Erythroblast (primary cell): ENCODE measurements at regions not wholly inside any gene's neighbourhood (a gene's known extent, or its start where the extent isn't known, plus 50 kb on each side); places are given as distances from the start of the nearest gene placed in this dataset.

Source experiments
- GATA1 ChIP-seq: IDR thresholded peaks from 2 replicates; pipeline ENCODE4 v1.6.1; 2011; ENCODE audit warnings: low read depth, mild to moderate bottlenecking, control low read depth, low read length, moderate library complexity
- POLR2A ChIP-seq: IDR thresholded peaks from 2 replicates; pipeline ENCODE4 v1.6.1; 2011; ENCODE audit warnings: mild to moderate bottlenecking, low read length

DNA sequence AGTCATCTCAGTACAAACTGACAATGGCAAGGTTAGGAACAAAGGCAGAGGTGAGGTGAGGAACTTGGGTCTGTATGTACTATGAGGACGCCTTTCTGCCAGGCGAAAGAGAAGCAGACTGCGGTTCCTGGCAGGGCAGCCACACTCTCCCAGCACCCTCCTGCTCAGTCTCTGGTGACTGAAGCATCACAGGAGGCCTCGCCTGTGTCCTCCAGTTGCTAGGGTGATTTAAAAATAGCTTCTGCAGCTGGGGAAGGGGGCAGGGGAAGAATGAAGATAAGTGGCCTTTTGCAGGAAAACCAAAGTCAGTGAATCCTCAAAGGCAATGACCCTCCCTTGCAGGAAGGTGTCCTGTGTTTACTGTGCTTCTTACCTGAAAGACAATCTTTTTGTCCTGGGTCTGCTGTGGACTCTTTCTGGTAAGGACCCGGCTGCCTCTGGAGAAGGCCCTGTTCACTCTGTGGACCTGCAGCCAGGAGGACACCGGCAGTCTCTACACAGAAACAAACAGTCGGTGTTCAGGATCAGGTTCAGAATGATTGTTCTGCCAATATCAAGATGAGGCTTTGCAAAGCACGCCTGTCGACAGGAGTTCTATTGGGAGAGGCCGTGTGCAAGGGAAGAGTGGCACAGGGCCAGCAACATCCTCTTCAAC is 65.7 kb upstream of the DGKG start:
- TF ChIP-seq POLR2A: no peak
- no peak for TF ChIP-seq GATA1
